ENCODE measurements at regions not wholly inside any gene's neighbourhood (a gene's known extent, or its start where the extent isn't known, plus 50 kb on each side); places are given as distances from the start of the nearest gene placed in this dataset.

DNA sequence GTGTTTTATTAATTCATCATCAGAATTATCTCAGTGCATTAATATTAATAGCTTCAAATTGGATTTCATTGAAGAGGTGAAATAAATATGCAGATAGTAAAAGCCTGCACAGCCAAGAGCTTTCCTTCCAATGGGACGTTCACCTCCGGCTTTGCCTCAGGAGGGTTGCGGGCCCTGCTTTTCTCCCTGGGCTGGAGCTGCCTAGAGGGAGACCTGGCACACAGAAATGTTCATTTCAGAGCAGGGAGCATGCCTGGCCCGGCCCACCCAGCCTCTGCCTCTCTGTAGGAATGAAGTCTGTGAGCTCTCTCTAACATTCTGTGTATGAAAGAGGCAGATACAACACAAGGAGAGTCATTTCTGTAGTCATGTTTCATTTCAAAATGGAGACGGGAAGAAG is 100.4 kb upstream of the IRX2 start:
- no peaks in the 10 kb centered on the region for H3K27me3 ChIP-seq
- TF ChIP-seq, protein P1, sequence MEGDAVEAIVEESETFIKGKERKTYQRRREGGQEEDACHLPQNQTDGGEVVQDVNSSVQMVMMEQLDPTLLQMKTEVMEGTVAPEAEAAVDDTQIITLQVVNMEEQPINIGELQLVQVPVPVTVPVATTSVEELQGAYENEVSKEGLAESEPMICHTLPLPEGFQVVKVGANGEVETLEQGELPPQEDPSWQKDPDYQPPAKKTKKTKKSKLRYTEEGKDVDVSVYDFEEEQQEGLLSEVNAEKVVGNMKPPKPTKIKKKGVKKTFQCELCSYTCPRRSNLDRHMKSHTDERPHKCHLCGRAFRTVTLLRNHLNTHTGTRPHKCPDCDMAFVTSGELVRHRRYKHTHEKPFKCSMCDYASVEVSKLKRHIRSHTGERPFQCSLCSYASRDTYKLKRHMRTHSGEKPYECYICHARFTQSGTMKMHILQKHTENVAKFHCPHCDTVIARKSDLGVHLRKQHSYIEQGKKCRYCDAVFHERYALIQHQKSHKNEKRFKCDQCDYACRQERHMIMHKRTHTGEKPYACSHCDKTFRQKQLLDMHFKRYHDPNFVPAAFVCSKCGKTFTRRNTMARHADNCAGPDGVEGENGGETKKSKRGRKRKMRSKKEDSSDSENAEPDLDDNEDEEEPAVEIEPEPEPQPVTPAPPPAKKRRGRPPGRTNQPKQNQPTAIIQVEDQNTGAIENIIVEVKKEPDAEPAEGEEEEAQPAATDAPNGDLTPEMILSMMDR (IDR thresholded peaks at IDR 0.05), result no peak
- TF ChIP-seq POLR2A (IDR thresholded peaks at IDR 0.05), result no peak
- WGBS, 2 donors, result 39 to 55% methylated on average over 5 of the region's 5 CpGs
- H3K4me3 ChIP-seq, result no peak overlapping the region
- DNase-seq (no peak), ATAC-seq (no peak)
- H3K27ac ChIP-seq, result no peak overlapping the region
- H3K4me1 ChIP-seq, result no peaks in the 10 kb centered on the region
- H3K9me3 ChIP-seq, result no peaks in the 10 kb centered on the region
- intact Hi-C loops (cut with DNase I), result no loop called here
- no peaks in the 10 kb centered on the region for H3K36me3 ChIP-seq (replicated peaks in 1 of 2; ENCODE audit: insufficient read depth in 1 of 2, low read depth in 2 of 2)

DNA sequence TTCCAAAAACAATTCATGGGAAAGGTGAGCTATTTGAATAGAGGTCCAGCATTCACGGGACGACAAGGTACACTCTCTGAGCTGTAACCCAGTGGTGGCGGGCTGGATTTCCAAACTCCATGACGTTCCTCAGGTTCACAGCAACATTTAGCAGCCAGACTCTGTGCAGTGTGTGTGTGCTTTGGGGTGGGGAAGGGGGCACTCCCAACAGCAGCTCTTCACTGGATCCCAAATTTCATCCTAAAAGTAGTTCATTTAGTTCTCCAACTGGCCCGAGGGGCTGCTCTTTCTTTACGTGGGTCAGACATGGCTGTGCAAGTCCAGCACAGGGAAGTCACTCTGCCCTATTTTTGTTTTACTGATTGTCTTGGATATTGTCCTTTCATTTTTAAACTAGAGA is 98.0 kb upstream of the IRX2 start:
- H3K9me3 ChIP-seq, result no peaks in the 10 kb centered on the region
- no peaks in the 10 kb centered on the region for H3K27me3 ChIP-seq
- no peak for TF ChIP-seq POLR2A (IDR thresholded peaks at IDR 0.05)
- TF ChIP-seq, protein P1 (IDR thresholded peaks at IDR 0.05), result no peak
- WGBS, 2 donors, result 49 to 63% methylated on average over 6 of the region's 6 CpGs
- H3K36me3 ChIP-seq (replicated peaks in 1 of 2; ENCODE audit: insufficient read depth in 1 of 2, low read depth in 2 of 2), result no peaks in the 10 kb centered on the region
- DNase-seq, result no peak
- no peak for ATAC-seq
- no peak overlapping the region for H3K4me3 ChIP-seq
- no peaks in the 10 kb centered on the region for H3K4me1 ChIP-seq
- intact Hi-C loops (cut with DNase I), result no loop called here
- H3K27ac ChIP-seq, result no peak overlapping the region

DNA sequence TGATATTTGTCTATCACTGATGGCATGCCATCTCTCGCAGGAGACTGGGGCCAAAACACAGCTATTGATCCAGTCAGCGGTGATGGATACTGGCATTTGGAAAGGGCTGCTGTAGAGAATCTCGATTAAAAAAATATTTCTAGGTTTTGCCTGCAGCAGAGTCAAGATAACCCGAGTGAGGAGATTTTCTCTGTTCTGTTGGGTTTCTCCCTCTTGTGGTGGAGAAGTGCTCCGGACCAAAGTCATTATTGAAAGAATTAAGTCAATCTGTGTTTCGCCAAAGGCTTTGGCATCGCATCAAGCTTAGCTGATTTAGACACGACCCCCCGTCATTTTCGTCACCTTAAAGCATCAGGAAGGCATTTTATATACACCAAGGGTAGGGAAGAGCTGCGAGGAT is 97.1 kb upstream of the IRX2 start:
- Histone ChIP-seq H3K27ac (no peak overlapping the region), H3K36me3 (replicated peaks in 1 of 2; ENCODE audit: insufficient read depth in 1 of 2, low read depth in 2 of 2) (no peaks in the 10 kb centered on the region), H3K9me3 (no peaks in the 10 kb centered on the region), H3K4me1 (no peaks in the 10 kb centered on the region), H3K27me3 (no peaks in the 10 kb centered on the region), H3K4me3 (no peak overlapping the region)
- ATAC-seq, result no peak
- DNase-seq, result no peak
- intact Hi-C loops (cut with DNase I), result no loop called here
- WGBS, 2 donors, result 27 to 35% methylated on average over 11 of the region's 11 CpGs
- TF ChIP-seq, protein P1 (IDR thresholded peaks at IDR 0.05), result no peak

DNA sequence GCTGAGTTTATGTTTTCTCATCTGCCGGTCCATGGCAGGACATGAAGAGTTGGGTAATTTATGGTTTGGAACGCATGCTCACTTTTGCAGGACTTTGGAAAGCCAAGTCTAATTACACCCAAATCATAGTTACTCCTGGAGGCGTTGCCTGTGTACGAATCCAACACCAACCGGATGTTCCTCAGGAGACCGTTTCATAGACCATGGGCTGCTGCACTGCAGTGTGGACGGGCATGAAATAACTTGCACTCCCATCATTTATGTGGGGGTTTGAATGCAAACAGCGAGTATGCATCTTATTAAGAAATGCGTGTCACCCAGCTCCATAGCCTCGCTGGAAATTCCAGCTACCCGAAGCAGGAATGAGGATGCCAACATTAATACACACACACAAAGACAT is 96.1 kb upstream of the IRX2 start:
- no peak overlapping the region for H3K4me3 ChIP-seq
- DNase-seq, result no peak
- H3K36me3 ChIP-seq (replicated peaks in 1 of 2; ENCODE audit: insufficient read depth in 1 of 2, low read depth in 2 of 2), result no peaks in the 10 kb centered on the region
- WGBS, 2 donors, result 57 to 60% methylated on average over 9 to 11 of the region's 11 CpGs
- no peak for ATAC-seq
- H3K9me3 ChIP-seq, result no peaks in the 10 kb centered on the region
- no peak overlapping the region for H3K27ac ChIP-seq
- H3K27me3 ChIP-seq, result no peaks in the 10 kb centered on the region
- intact Hi-C loops (cut with DNase I), result no loop called here
- no peak for TF ChIP-seq POLR2A (IDR thresholded peaks at IDR 0.05)
- TF ChIP-seq, protein P1 (IDR thresholded peaks at IDR 0.05), result no peak
- H3K4me1 ChIP-seq, result no peaks in the 10 kb centered on the region

DNA sequence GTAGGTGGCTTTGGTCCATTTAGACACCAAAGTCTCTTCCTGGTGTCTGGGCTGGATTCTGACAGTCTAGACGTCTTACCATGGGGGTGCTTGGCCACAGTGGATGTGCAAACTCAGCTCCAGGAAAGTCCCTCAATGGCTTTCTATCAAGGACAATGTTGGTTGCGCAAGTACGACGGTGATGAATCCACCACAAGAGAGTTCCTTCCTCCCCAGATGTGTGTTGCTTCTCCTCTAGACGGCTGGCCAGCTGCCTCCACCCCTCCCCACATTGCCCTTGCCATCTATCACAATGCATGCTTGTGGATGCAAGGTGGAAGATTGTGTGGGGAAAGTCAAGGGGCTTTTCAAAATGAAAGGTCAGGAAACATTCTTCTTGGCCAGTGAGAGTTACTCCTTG is 89.7 kb upstream of the IRX2 start:
- Histone ChIP-seq H3K4me1 (no peaks in the 10 kb centered on the region), H3K27ac (no peak overlapping the region), H3K36me3 (replicated peaks in 1 of 2; ENCODE audit: insufficient read depth in 1 of 2, low read depth in 2 of 2) (no peaks in the 10 kb centered on the region), H3K9me3 (no peaks in the 10 kb centered on the region), H3K4me3 (no peak overlapping the region), H3K27me3 (no peaks in the 10 kb centered on the region)
- ATAC-seq, result no peak
- DNase-seq, result no peak
- intact Hi-C loops (cut with DNase I), result no loop called here
- TF ChIP-seq POLR2A (IDR thresholded peaks at IDR 0.05), result no peak
- TF ChIP-seq, protein P1 (IDR thresholded peaks at IDR 0.05), result no peak
- WGBS, 2 donors, result 44 to 59% methylated on average over 5 of the region's 5 CpGs

Measured in body of pancreas (tissue), 4 donors.